GM12878 (cell line): ENCODE measurements at regions not wholly inside any gene's neighbourhood (a gene's known extent, or its start where the extent isn't known, plus 50 kb on each side); places are given as distances from the start of the nearest gene placed in this dataset.

Experiments used
- ATAC-seq: fragments of 200-7000 bp; cut with Tn5 transposase; 3 replicates; pipeline ENCODE4 v1.9.1; 2020; ENCODE audit warnings: mild to moderate bottlenecking, moderate library complexity
- BruUV-seq: library from RNA; stranded (reverse); fragments of 400-500 nt; replicated peaks from 2 replicates; lab custom pipeline; 2021; lab: Mats Ljungman, UMichigan
- CTCF ChIA-PET: fragments of 300-600 bp; sonication (Branson Sonifier 250); formaldehyde crosslinking; extraction: SDS; loops from one replicate; lab custom pipeline; 2021; ENCODE audit warnings: inconsistent platforms; lab: Yijun Ruan, JAX
- POLR2A ChIA-PET: fragments of 350-600 bp; formaldehyde crosslinking; extraction: SDS; loops from one replicate; lab custom pipeline; 2021; ENCODE audit warnings: inconsistent platforms; lab: Charles Lee
- RAD21 ChIA-PET: fragments of 300-600 bp; sonication (Branson Sonifier 250); formaldehyde crosslinking; loops from one replicate; lab custom pipeline; 2023; ENCODE audit warnings: antibody characterized with exemption; ENCODE audit not compliant: unreplicated experiment; lab: Charles Lee
- SMC1A ChIA-PET: fragments of 300-600 bp; sonication (Branson Sonifier 250); formaldehyde crosslinking; loops from one replicate; lab custom pipeline; 2023; ENCODE audit not compliant: unreplicated experiment, uncharacterized antibody; lab: Charles Lee
- DNase-seq: peaks from one replicate; pipeline ENCODE4 v3.0.0-alpha.2; 2011; ENCODE audit warnings: low read depth, low spot score
- FAIRE-seq: peaks from 3 replicates; lab custom pipeline; 2011; peaks lifted over from hg19 to GRCh38; lab: Jason Lieb, UNC
- H2AFZ ChIP-seq: 2 replicates; pipeline ENCODE4 v1.6.0; 2011; ENCODE audit warnings: low read depth, low read length, control low read depth; ENCODE audit not compliant: control insufficient read depth
- H3K27ac ChIP-seq: 2 replicates; pipeline ENCODE4 v1.5.1; 2011; ENCODE audit warnings: control low read depth; ENCODE audit not compliant: control insufficient read depth, insufficient read depth
- H3K27me3 ChIP-seq, 2 experiments: replicated peaks in 1 of 2; 2 replicates each; pipeline versions ENCODE4 v1.6.0 to v1.6.1; 2011; ENCODE audit warnings: low read length in 1 of 2; ENCODE audit not compliant: control insufficient read depth in 2 of 2, insufficient read depth in 2 of 2
- H3K36me3 ChIP-seq, 2 experiments: 2 replicates each; pipeline ENCODE4 v1.5.1; 2011; ENCODE audit warnings: low read length in 1 of 2; ENCODE audit not compliant: control insufficient read depth in 2 of 2, insufficient read depth in 2 of 2
- H3K4me1 ChIP-seq: 2 replicates; pipeline ENCODE4 v1.6.1; 2011; ENCODE audit warnings: mild to moderate bottlenecking, low read length, moderate library complexity, mixed read lengths; ENCODE audit not compliant: control insufficient read depth, insufficient read depth
- H3K4me2 ChIP-seq: 2 replicates; pipeline ENCODE4 v1.6.0; 2011; ENCODE audit warnings: control low read depth; ENCODE audit not compliant: control insufficient read depth, insufficient read depth
- H3K4me3 ChIP-seq: fragments of 200-600 bp; sonication (generic); 2 replicates; pipeline ENCODE4 v1.5.1; 2016
- H3K79me2 ChIP-seq: 2 replicates; pipeline ENCODE4 v1.6.0; 2011; ENCODE audit warnings: low read length; ENCODE audit not compliant: control insufficient read depth, insufficient read depth
- H3K9ac ChIP-seq: 2 replicates; pipeline ENCODE4 v1.8.0; 2011; ENCODE audit warnings: low read length, control low read depth, mixed read lengths; ENCODE audit not compliant: control insufficient read depth, insufficient read depth
- H3K9me3 ChIP-seq: replicated peaks from 3 replicates; pipeline ENCODE4 v1.5.1; 2011; ENCODE audit warnings: mild to moderate bottlenecking, low read length; ENCODE audit not compliant: control insufficient read depth, insufficient read depth
- H4K20me1 ChIP-seq: 2 replicates; pipeline ENCODE4 v1.6.0; 2011; ENCODE audit not compliant: control insufficient read depth, insufficient read depth
- HSF1 ChIP-seq: fragments of 150-350 bp; IDR thresholded peaks from 2 replicates; pipeline ENCODE4 v1.6.1; 2014; ENCODE audit warnings: mild to moderate bottlenecking, low read depth, low read length
- WGBS: methylation state at CpG from one replicate; pipeline ENCODE4 v1.1.6; 2016; ENCODE audit warnings: low lambda C conversion rate; ENCODE audit not compliant: insufficient replicate concordance, insufficient coverage; ENCODE audit errors: missing lambda C conversion rate; 5-methylcytosine and 5-hydroxymethylcytosine counted together
- in situ Hi-C: fragments of 300-500 bp; cut with MboI; formaldehyde crosslinking; loops from 9 replicates; pipeline ENCODE4 v1.14.3; 2018; ENCODE audit warnings: mixed read lengths
- intact Hi-C: fragments of 100-400 bp; cut with micrococcal nuclease; formaldehyde crosslinking; loops from one replicate; pipeline ENCODE4 v1.14.2; 2022; ENCODE audit not compliant: unreplicated experiment
- TF ChIP-seq, protein P1 (sequence below): fragments of 450-650 bp; IDR thresholded peaks from 2 replicates; pipeline ENCODE4 v1.6.1; 2017; ENCODE audit warnings: borderline replicate concordance

- ChIA-PET SMC1A (no interaction called here), RAD21 (no interaction called here)
- no peak overlapping the region for H3K4me3 ChIP-seq
- no peak overlapping the region for H3K4me2 ChIP-seq
- no peaks in the 10 kb centered on the region for H3K9me3 ChIP-seq
- H3K36me3 ChIP-seq = no peaks in the 10 kb centered on the region
- H3K4me1 ChIP-seq = no peaks in the 10 kb centered on the region
- no peaks in the 10 kb centered on the region for H4K20me1 ChIP-seq
- TF ChIP-seq, protein P1, sequence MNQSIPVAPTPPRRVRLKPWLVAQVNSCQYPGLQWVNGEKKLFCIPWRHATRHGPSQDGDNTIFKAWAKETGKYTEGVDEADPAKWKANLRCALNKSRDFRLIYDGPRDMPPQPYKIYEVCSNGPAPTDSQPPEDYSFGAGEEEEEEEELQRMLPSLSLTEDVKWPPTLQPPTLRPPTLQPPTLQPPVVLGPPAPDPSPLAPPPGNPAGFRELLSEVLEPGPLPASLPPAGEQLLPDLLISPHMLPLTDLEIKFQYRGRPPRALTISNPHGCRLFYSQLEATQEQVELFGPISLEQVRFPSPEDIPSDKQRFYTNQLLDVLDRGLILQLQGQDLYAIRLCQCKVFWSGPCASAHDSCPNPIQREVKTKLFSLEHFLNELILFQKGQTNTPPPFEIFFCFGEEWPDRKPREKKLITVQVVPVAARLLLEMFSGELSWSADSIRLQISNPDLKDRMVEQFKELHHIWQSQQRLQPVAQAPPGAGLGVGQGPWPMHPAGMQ = 0 out of 2 replicates have a peak, but pooled peaks have one; percentile 18
- no peak for TF ChIP-seq HSF1
- TF ChIP-seq, all 136 proteins: peak for 1
- in situ Hi-C loops (no loop called here), intact Hi-C loops (no loop called here)
- Histone ChIP-seq H3K27me3 (no peaks in the 10 kb centered on the region; a peak in 3 of 4 replicates), H3K27ac (no peak overlapping the region), H2AFZ (no peak overlapping the region), H3K9ac (no peak overlapping the region), H3K79me2 (no peaks in the 10 kb centered on the region)
- no TSS peak for BruUV-seq
- DNase-seq (no peak), FAIRE-seq (no peak), ATAC-seq (no peak)
- ChIA-PET POLR2A (no interaction called here), CTCF (interaction anchor here (0.6 kb wide), 1 partner anchor 530 kb away, joined by 3 read pairs; no protein-coding TSS in a partner anchor)
- WGBS = 46% methylated on average over 23 of the region's 23 CpGs
Observed at GRCh38 chr6:167494698-167495435, 170.0 kb downstream of the TTLL2 start.
